Umbilical cord (tissue), 1 donor: ENCODE measurements at regions not wholly inside any gene's neighbourhood (a gene's known extent, or its start where the extent isn't known, plus 50 kb on each side); places are given as distances from the start of the nearest gene placed in this dataset.
"Not testable (repeated sequence)": the region's sequence is repeated elsewhere in the genome, so short reads cannot be mapped to it uniquely, and the experiment has no call there.

Experiments
- DNase-seq: peaks from one replicate; pipeline ENCODE4 v3.0.0-alpha.2; 2015; ENCODE audit warnings: low spot score

GRCh38 chr6:94251878-94252277 is 832.5 kb upstream of the EPHA7 start:
- DNase-seq, result no peak

GRCh38 chr6:94245395-94245794 is 826.0 kb upstream of the EPHA7 start:
- DNase-seq, result no peak

GRCh38 chr6:94238868-94239267 is 819.5 kb upstream of the EPHA7 start:
- no peak for DNase-seq

- DNase-seq, result no peak
Observed at GRCh38 chr6:94227741-94228140, 808.4 kb upstream of the EPHA7 start.

- DNase-seq, result peak; percentile 88
Observed at GRCh38 chr6:94217836-94218235, 798.5 kb upstream of the EPHA7 start.

- DNase-seq, result peak; percentile 58
Observed at GRCh38 chr6:94215552-94215951, 796.2 kb upstream of the EPHA7 start.

- no peak for DNase-seq
Observed at GRCh38 chr6:94213226-94213625, 793.9 kb upstream of the EPHA7 start.

GRCh38 chr6:94196891-94197290 is 777.5 kb upstream of the EPHA7 start:
- DNase-seq, result no peak

- DNase-seq, result no peak
Observed at GRCh38 chr6:94190030-94190429, 770.7 kb upstream of the EPHA7 start.

- no peak for DNase-seq
Observed at GRCh38 chr6:94184666-94185464, 765.5 kb upstream of the EPHA7 start.

GRCh38 chr6:94177429-94177828 is 758.1 kb upstream of the EPHA7 start:
- DNase-seq, result peak; percentile 19

GRCh38 chr6:94175465-94175864 is 756.1 kb upstream of the EPHA7 start:
- DNase-seq, result no peak

- no peak for DNase-seq
Observed at GRCh38 chr6:94163877-94164276, 744.5 kb upstream of the EPHA7 start.

- no peak for DNase-seq
Observed at GRCh38 chr6:94150886-94151285, 731.5 kb upstream of the EPHA7 start.

- DNase-seq, result no peak
Observed at GRCh38 chr6:94144807-94145206, 725.4 kb upstream of the EPHA7 start.

- DNase-seq, result not testable (repeated sequence)
Observed at GRCh38 chr6:94137178-94137577, 717.8 kb upstream of the EPHA7 start.

GRCh38 chr6:94133106-94133505 is 713.7 kb upstream of the EPHA7 start:
- no peak for DNase-seq

- DNase-seq, result no peak
Observed at GRCh38 chr6:94131271-94131670, 711.9 kb upstream of the EPHA7 start.

- DNase-seq, result peak; percentile 86
Observed at GRCh38 chr6:94130478-94130877, 711.1 kb upstream of the EPHA7 start.

GRCh38 chr6:94129926-94130325 is 710.6 kb upstream of the EPHA7 start:
- no peak for DNase-seq

GRCh38 chr6:94127716-94128115 is 708.4 kb upstream of the EPHA7 start:
- DNase-seq, result no peak

- no peak for DNase-seq
Observed at GRCh38 chr6:94124333-94124732, 705.0 kb upstream of the EPHA7 start.

GRCh38 chr6:94121094-94121493 is 701.7 kb upstream of the EPHA7 start:
- no peak for DNase-seq

GRCh38 chr6:94099072-94099471 is 679.7 kb upstream of the EPHA7 start:
- no peak for DNase-seq
